ENCODE measurements at regions not wholly inside any gene's neighbourhood (a gene's known extent, or its start where the extent isn't known, plus 50 kb on each side); places are given as distances from the start of the nearest gene placed in this dataset.

DNA sequence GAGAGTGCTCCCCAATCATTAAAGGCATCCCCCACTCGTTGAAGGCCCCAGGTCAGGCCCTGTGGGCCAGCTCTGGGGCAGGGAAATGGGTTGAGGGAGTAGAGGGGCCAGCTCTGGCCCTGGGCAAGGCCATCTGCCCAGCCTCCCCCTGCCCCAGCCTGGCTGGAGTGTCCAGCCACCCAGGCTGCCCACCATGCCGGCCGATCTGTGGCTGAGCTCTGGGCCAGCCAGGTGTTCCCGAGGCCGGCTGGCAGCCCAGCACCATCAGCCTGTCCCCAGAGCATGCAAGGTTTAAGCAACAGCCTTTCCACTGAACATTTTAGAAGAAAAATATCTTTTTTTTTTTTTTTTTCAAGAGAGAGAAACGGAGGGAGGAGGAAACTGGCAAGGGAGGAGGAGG lies 62.8 kb upstream of the LINGO1 start:
- no peak overlapping the region for H3K27ac ChIP-seq

DNA sequence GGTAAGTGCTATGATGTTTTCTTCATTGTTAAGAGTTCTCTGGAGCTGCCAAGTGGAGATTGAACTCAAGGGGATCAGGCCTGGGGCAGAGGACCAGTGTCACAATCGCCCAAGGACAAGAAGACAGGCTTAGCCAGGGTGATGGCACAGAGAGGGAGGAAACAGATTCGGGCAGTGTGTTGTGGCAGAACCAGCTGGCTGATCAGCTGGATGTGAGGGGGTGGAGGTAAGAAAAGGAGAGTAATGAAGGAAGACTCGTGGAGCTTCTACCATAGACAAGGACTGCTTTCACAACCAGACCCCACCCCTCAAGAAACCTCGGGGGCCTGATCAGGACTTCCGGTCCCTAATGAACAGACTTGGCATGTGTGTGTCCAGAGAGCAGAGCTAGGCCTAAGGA lies 60.9 kb upstream of the LINGO1 start:
- no peak overlapping the region for H2AFZ ChIP-seq (replicated peaks)
- H3K9me3 Mint-ChIP-seq: no peaks in the 10 kb centered on the region
- H3K27me3 ChIP-seq: no peaks in the 10 kb centered on the region
- peaks cover 8% of the 10 kb centered on the region for H3K27me3 Mint-ChIP-seq (ENCODE audit: insufficient read depth, low read depth)
- H3K27ac ChIP-seq: no peak overlapping the region
- TF ChIP-seq EZH2phosphoT487 (IDR thresholded peaks at IDR 0.05) (no peak), EZH2 (IDR thresholded peaks at IDR 0.05) (no peak)
- H4K20me1 ChIP-seq (ENCODE audit: low read depth): no peaks in the 10 kb centered on the region
- H3K4me1 Mint-ChIP-seq: peaks cover 8% of the 10 kb centered on the region
- no peak overlapping the region for H3K4me2 ChIP-seq
- no peak overlapping the region for H3K4me3 Mint-ChIP-seq
- H3K4me3 ChIP-seq: no peak overlapping the region
- H3K4me1 ChIP-seq: peaks cover 1% of the 10 kb centered on the region
- H3K9me3 ChIP-seq (ENCODE audit: low read depth): no peaks in the 10 kb centered on the region
- H3K36me3 Mint-ChIP-seq: no peaks in the 10 kb centered on the region
- H3K9ac ChIP-seq: no peak overlapping the region
- no peak for DNase-seq (ENCODE audit: low spot score)
- H3K27ac Mint-ChIP-seq: peak overlapping the region; percentile 4
- H3K79me2 ChIP-seq (ENCODE audit: low read depth): no peaks in the 10 kb centered on the region
- H3K36me3 ChIP-seq: no peaks in the 10 kb centered on the region
- H3F3A ChIP-seq (ENCODE audit: low read depth): no peaks in the 10 kb centered on the region

More for the DNA sequence above, 62.8 kb upstream of the LINGO1 start:
- Histone ChIP-seq H2AFZ (replicated peaks) (no peak overlapping the region), H3K79me2 (ENCODE audit: low read depth) (no peaks in the 10 kb centered on the region), H3K4me3 (no peak overlapping the region), H3K27me3 (no peaks in the 10 kb centered on the region), H3K4me2 (no peak overlapping the region), H4K20me1 (ENCODE audit: low read depth) (no peaks in the 10 kb centered on the region), H3K4me1 (no peaks in the 10 kb centered on the region), H3K9me3 (ENCODE audit: low read depth) (no peaks in the 10 kb centered on the region), H3K36me3 (no peaks in the 10 kb centered on the region), H3F3A (ENCODE audit: low read depth) (no peaks in the 10 kb centered on the region), H3K9ac (no peak overlapping the region)
- no peak overlapping the region for H3K4me3 Mint-ChIP-seq
- no peaks in the 10 kb centered on the region for H3K9me3 Mint-ChIP-seq
- H3K36me3 Mint-ChIP-seq: no peaks in the 10 kb centered on the region
- DNase-seq (ENCODE audit: low spot score): no peak
- peaks cover 5% of the 10 kb centered on the region for H3K4me1 Mint-ChIP-seq
- no peak overlapping the region for H3K27ac Mint-ChIP-seq
- TF ChIP-seq EZH2 (IDR thresholded peaks at IDR 0.05) (no peak), EZH2phosphoT487 (IDR thresholded peaks at IDR 0.05) (no peak)
- TF ChIP-seq, protein P1, sequence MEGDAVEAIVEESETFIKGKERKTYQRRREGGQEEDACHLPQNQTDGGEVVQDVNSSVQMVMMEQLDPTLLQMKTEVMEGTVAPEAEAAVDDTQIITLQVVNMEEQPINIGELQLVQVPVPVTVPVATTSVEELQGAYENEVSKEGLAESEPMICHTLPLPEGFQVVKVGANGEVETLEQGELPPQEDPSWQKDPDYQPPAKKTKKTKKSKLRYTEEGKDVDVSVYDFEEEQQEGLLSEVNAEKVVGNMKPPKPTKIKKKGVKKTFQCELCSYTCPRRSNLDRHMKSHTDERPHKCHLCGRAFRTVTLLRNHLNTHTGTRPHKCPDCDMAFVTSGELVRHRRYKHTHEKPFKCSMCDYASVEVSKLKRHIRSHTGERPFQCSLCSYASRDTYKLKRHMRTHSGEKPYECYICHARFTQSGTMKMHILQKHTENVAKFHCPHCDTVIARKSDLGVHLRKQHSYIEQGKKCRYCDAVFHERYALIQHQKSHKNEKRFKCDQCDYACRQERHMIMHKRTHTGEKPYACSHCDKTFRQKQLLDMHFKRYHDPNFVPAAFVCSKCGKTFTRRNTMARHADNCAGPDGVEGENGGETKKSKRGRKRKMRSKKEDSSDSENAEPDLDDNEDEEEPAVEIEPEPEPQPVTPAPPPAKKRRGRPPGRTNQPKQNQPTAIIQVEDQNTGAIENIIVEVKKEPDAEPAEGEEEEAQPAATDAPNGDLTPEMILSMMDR (IDR thresholded peaks at IDR 0.05): no peak
- H3K27me3 Mint-ChIP-seq (ENCODE audit: insufficient read depth, low read depth): peaks cover 10% of the 10 kb centered on the region

DNA sequence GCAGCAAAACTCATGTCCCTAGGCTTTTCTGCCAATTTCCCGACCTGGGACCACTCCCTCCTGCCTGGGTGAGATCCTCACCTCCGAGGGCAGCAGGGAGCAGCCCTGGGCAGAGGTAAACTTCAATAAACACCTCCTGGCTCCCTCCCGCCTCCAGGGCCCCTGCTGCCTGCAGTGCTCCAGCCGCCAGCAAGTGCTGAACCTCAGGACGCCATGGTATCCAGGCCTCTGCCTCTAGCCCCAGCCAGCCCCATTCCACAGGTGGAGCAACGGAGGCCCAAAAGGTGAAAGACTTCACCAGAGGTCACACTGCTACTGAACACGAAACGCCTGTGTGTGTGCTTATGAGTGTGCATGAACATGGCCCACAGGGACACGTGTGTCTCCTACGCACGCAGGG lies 59.9 kb upstream of the LINGO1 start:
- peaks cover 10% of the 10 kb centered on the region for H3K4me1 Mint-ChIP-seq
- H3K4me3 ChIP-seq: no peak overlapping the region
- H3K9me3 Mint-ChIP-seq: no peaks in the 10 kb centered on the region
- no peaks in the 10 kb centered on the region for H3K79me2 ChIP-seq (ENCODE audit: low read depth)
- H3K4me2 ChIP-seq: no peak overlapping the region
- H3K27ac ChIP-seq: no peak overlapping the region
- H3K9me3 ChIP-seq (ENCODE audit: low read depth): no peaks in the 10 kb centered on the region
- no peak overlapping the region for H3K4me3 Mint-ChIP-seq
- peaks cover 9% of the 10 kb centered on the region for H3K4me1 ChIP-seq
- H3K27ac Mint-ChIP-seq: no peak overlapping the region
- H3K36me3 ChIP-seq: no peaks in the 10 kb centered on the region
- H4K20me1 ChIP-seq (ENCODE audit: low read depth): no peaks in the 10 kb centered on the region
- no peak for DNase-seq (ENCODE audit: low spot score)
- no peaks in the 10 kb centered on the region for H3K27me3 ChIP-seq
- TF ChIP-seq, protein P1 (IDR thresholded peaks at IDR 0.05): no peak
- no peak for TF ChIP-seq EZH2 (IDR thresholded peaks at IDR 0.05)
- no peak for TF ChIP-seq EZH2phosphoT487 (IDR thresholded peaks at IDR 0.05)
- H3K27me3 Mint-ChIP-seq (ENCODE audit: insufficient read depth, low read depth): peaks cover 8% of the 10 kb centered on the region
- no peaks in the 10 kb centered on the region for H3F3A ChIP-seq (ENCODE audit: low read depth)
- no peak overlapping the region for H3K9ac ChIP-seq
- no peak overlapping the region for H2AFZ ChIP-seq (replicated peaks)
- no peaks in the 10 kb centered on the region for H3K36me3 Mint-ChIP-seq

DNA sequence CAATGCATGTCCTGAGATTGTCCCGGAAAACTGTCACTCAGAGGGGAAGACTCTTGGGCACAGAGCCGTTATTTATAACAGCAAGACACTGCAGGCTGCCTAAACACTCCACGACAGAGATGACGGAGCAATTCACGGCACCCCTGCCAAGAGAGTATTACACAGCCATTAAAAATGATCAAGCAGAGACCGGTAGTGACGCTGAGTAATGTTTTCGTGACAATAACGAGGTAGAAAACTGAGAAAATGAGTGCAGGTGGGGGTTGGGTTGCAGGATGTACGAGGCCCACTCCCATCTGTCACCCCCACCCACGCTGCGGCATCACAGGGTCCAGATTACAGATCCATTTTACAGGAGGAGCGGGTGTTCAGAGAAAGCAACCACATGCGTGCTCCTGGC lies 58.9 kb upstream of the LINGO1 start:
- no peak overlapping the region for H3K4me2 ChIP-seq
- no peaks in the 10 kb centered on the region for H3K9me3 ChIP-seq (ENCODE audit: low read depth)
- H3K27ac ChIP-seq: no peak overlapping the region
- no peak for DNase-seq (ENCODE audit: low spot score)
- H2AFZ ChIP-seq (replicated peaks): no peak overlapping the region
- H3K79me2 ChIP-seq (ENCODE audit: low read depth): no peaks in the 10 kb centered on the region
- Mint-ChIP-seq H3K36me3 (no peaks in the 10 kb centered on the region), H3K27me3 (ENCODE audit: insufficient read depth, low read depth) (peaks cover 5% of the 10 kb centered on the region), H3K27ac (no peak overlapping the region), H3K9me3 (no peaks in the 10 kb centered on the region), H3K4me3 (no peak overlapping the region), H3K4me1 (peaks cover 10% of the 10 kb centered on the region)
- no peak overlapping the region for H3K9ac ChIP-seq
- peaks cover 9% of the 10 kb centered on the region for H3K4me1 ChIP-seq
- no peaks in the 10 kb centered on the region for H3F3A ChIP-seq (ENCODE audit: low read depth)
- H4K20me1 ChIP-seq (ENCODE audit: low read depth): no peaks in the 10 kb centered on the region
- no peak overlapping the region for H3K4me3 ChIP-seq
- H3K36me3 ChIP-seq: no peaks in the 10 kb centered on the region
- H3K27me3 ChIP-seq: no peaks in the 10 kb centered on the region
- TF ChIP-seq EZH2phosphoT487 (IDR thresholded peaks at IDR 0.05) (no peak), EZH2 (IDR thresholded peaks at IDR 0.05) (no peak)
- TF ChIP-seq, protein P1 (IDR thresholded peaks at IDR 0.05): no peak

Measured in neural progenitor cell (in vitro differentiated cells).